ENCODE measurements at regions not wholly inside any gene's neighbourhood (a gene's known extent, or its start where the extent isn't known, plus 50 kb on each side); places are given as distances from the start of the nearest gene placed in this dataset.
A peak's percentile ranks its signal among the peaks of the same experiment; 100 is the strongest.

GRCh38 chr9:115210699-115211098, 92.7 kb upstream of the TNC start:
- no peak for DNase-seq

- no peak for DNase-seq
These were observed 93.6 kb upstream of the TNC start for GRCh38 chr9:115211413-115212124.

- DNase-seq, result no peak
These were observed 94.2 kb upstream of the TNC start for GRCh38 chr9:115212125-115212605.

GRCh38 chr9:115212832-115213231, 94.9 kb upstream of the TNC start:
- no peak for DNase-seq

GRCh38 chr9:115213818-115214334, 95.9 kb upstream of the TNC start:
- DNase-seq, result peak; percentile 26 to 40

GRCh38 chr9:115216873-115217272, 98.9 kb upstream of the TNC start:
- no peak for DNase-seq

- DNase-seq, result no peak
These were observed 102.5 kb upstream of the TNC start for GRCh38 chr9:115220319-115221005.

- no peak for DNase-seq
These were observed 105.5 kb upstream of the TNC start for GRCh38 chr9:115223471-115223870.

GRCh38 chr9:115225459-115226116, 107.6 kb upstream of the TNC start:
- DNase-seq, result no peak

GRCh38 chr9:115226152-115226551, 108.2 kb upstream of the TNC start:
- DNase-seq, result no peak

GRCh38 chr9:115229496-115229895, 111.5 kb upstream of the TNC start:
- DNase-seq, result no peak

- DNase-seq, result no peak
These were observed 113.1 kb upstream of the TNC start for GRCh38 chr9:115230924-115231515.

GRCh38 chr9:115232181-115232774, 114.3 kb upstream of the TNC start:
- DNase-seq, result no peak

- DNase-seq, result no peak
These were observed 116.1 kb upstream of the TNC start for GRCh38 chr9:115234094-115234493.

- no peak for DNase-seq
These were observed 117.3 kb upstream of the TNC start for GRCh38 chr9:115235221-115235620.

GRCh38 chr9:115237385-115237998, 119.5 kb upstream of the TNC start:
- DNase-seq, result no peak

- DNase-seq, result no peak
These were observed 122.7 kb upstream of the TNC start for GRCh38 chr9:115240676-115241075.

- DNase-seq, result no peak
These were observed 123.7 kb upstream of the TNC start for GRCh38 chr9:115241641-115242040.

GRCh38 chr9:115249488-115249887, 131.5 kb upstream of the TNC start:
- DNase-seq, result no peak

GRCh38 chr9:115250621-115251032, 132.7 kb upstream of the TNC start:
- no peak for DNase-seq

- DNase-seq, result peak; percentile 97
These were observed 136.6 kb upstream of the TNC start for GRCh38 chr9:115254287-115255180.
